Rectal smooth muscle tissue (tissue), 1 donor: ENCODE measurements at regions not wholly inside any gene's neighbourhood (a gene's known extent, or its start where the extent isn't known, plus 50 kb on each side); places are given as distances from the start of the nearest gene placed in this dataset.

ENCODE experiments used
- H3K27ac ChIP-seq: one replicate; pipeline ENCODE4 v1.7.0; 2013; ENCODE audit warnings: low read depth, low read length, inconsistent platforms
- H3K27me3 ChIP-seq: one replicate; pipeline ENCODE4 v1.7.0; 2013; ENCODE audit warnings: low read length; ENCODE audit not compliant: control insufficient read depth, insufficient read depth
- H3K36me3 ChIP-seq: one replicate; pipeline ENCODE4 v1.7.0; 2013; ENCODE audit warnings: low read length; ENCODE audit not compliant: control insufficient read depth, insufficient read depth
- H3K4me1 ChIP-seq: one replicate; pipeline ENCODE4 v1.7.0; 2013; ENCODE audit warnings: low read length; ENCODE audit not compliant: control insufficient read depth, insufficient read depth
- H3K4me3 ChIP-seq: one replicate; pipeline ENCODE4 v1.7.0; 2013; ENCODE audit warnings: low read length
- H3K9ac ChIP-seq: one replicate; pipeline ENCODE4 v1.7.0; 2013; ENCODE audit warnings: low read length

- no peaks in the 10 kb centered on the region for H3K27me3 ChIP-seq
- no peaks in the 10 kb centered on the region for H3K4me1 ChIP-seq
- no peak overlapping the region for H3K9ac ChIP-seq
- H3K27ac ChIP-seq = no peak overlapping the region
- H3K4me3 ChIP-seq = no peak overlapping the region
- H3K36me3 ChIP-seq = no peaks in the 10 kb centered on the region
Measured at GRCh38 chr3:18082551-18083272, 340.3 kb upstream of the TBC1D5 start.

- H3K27me3 ChIP-seq = no peaks in the 10 kb centered on the region
- H3K4me3 ChIP-seq = no peak overlapping the region
- no peaks in the 10 kb centered on the region for H3K36me3 ChIP-seq
- H3K9ac ChIP-seq = no peak overlapping the region
- no peaks in the 10 kb centered on the region for H3K4me1 ChIP-seq
- no peak overlapping the region for H3K27ac ChIP-seq
Measured at GRCh38 chr3:18080198-18080689, 337.8 kb upstream of the TBC1D5 start.

GRCh38 chr3:18079739-18080138, 337.3 kb upstream of the TBC1D5 start:
- Histone ChIP-seq H3K4me1 (no peaks in the 10 kb centered on the region), H3K27ac (no peak overlapping the region), H3K36me3 (no peaks in the 10 kb centered on the region), H3K9ac (no peak overlapping the region), H3K27me3 (no peaks in the 10 kb centered on the region), H3K4me3 (no peak overlapping the region)

- no peaks in the 10 kb centered on the region for H3K4me1 ChIP-seq
- no peak overlapping the region for H3K4me3 ChIP-seq
- no peak overlapping the region for H3K9ac ChIP-seq
- no peaks in the 10 kb centered on the region for H3K36me3 ChIP-seq
- no peak overlapping the region for H3K27ac ChIP-seq
- H3K27me3 ChIP-seq = no peaks in the 10 kb centered on the region
Measured at GRCh38 chr3:18079062-18079461, 336.6 kb upstream of the TBC1D5 start.

- H3K9ac ChIP-seq = no peak overlapping the region
- no peak overlapping the region for H3K4me3 ChIP-seq
- no peak overlapping the region for H3K27ac ChIP-seq
- no peaks in the 10 kb centered on the region for H3K36me3 ChIP-seq
- no peaks in the 10 kb centered on the region for H3K27me3 ChIP-seq
- H3K4me1 ChIP-seq = no peaks in the 10 kb centered on the region
Measured at GRCh38 chr3:18077128-18077840, 334.9 kb upstream of the TBC1D5 start.

- Histone ChIP-seq H3K4me1 (no peaks in the 10 kb centered on the region), H3K27ac (no peak overlapping the region), H3K4me3 (no peak overlapping the region), H3K27me3 (no peaks in the 10 kb centered on the region), H3K36me3 (no peaks in the 10 kb centered on the region), H3K9ac (no peak overlapping the region)
Measured at GRCh38 chr3:18076301-18076700, 333.9 kb upstream of the TBC1D5 start.

- no peak overlapping the region for H3K4me3 ChIP-seq
- no peaks in the 10 kb centered on the region for H3K36me3 ChIP-seq
- no peak overlapping the region for H3K27ac ChIP-seq
- no peaks in the 10 kb centered on the region for H3K4me1 ChIP-seq
- no peak overlapping the region for H3K9ac ChIP-seq
- H3K27me3 ChIP-seq = no peaks in the 10 kb centered on the region
Measured at GRCh38 chr3:18075799-18076198, 333.4 kb upstream of the TBC1D5 start.

- Histone ChIP-seq H3K4me1 (no peaks in the 10 kb centered on the region), H3K4me3 (no peak overlapping the region), H3K27me3 (no peaks in the 10 kb centered on the region), H3K9ac (no peak overlapping the region), H3K27ac (no peak overlapping the region), H3K36me3 (no peaks in the 10 kb centered on the region)
Measured at GRCh38 chr3:18071833-18072232, 329.4 kb upstream of the TBC1D5 start.

GRCh38 chr3:18070944-18071343, 328.5 kb upstream of the TBC1D5 start:
- Histone ChIP-seq H3K4me3 (no peak overlapping the region), H3K9ac (no peak overlapping the region), H3K36me3 (no peaks in the 10 kb centered on the region), H3K27ac (no peak overlapping the region), H3K27me3 (no peaks in the 10 kb centered on the region), H3K4me1 (no peaks in the 10 kb centered on the region)

GRCh38 chr3:18070231-18070630, 327.8 kb upstream of the TBC1D5 start:
- Histone ChIP-seq H3K4me3 (no peak overlapping the region), H3K36me3 (no peaks in the 10 kb centered on the region), H3K4me1 (no peaks in the 10 kb centered on the region), H3K27me3 (no peaks in the 10 kb centered on the region), H3K27ac (no peak overlapping the region), H3K9ac (no peak overlapping the region)

GRCh38 chr3:18069568-18069967, 327.1 kb upstream of the TBC1D5 start:
- no peak overlapping the region for H3K9ac ChIP-seq

GRCh38 chr3:18066899-18067582, 324.6 kb upstream of the TBC1D5 start:
- no peak overlapping the region for H3K4me3 ChIP-seq
- no peak overlapping the region for H3K27ac ChIP-seq
- no peaks in the 10 kb centered on the region for H3K27me3 ChIP-seq
- no peak overlapping the region for H3K9ac ChIP-seq
- H3K36me3 ChIP-seq = no peaks in the 10 kb centered on the region
- H3K4me1 ChIP-seq = no peaks in the 10 kb centered on the region

More at GRCh38 chr3:18069568-18069967, 327.1 kb upstream of the TBC1D5 start:
- H3K4me1 ChIP-seq = no peaks in the 10 kb centered on the region
- H3K27ac ChIP-seq = no peak overlapping the region
- H3K4me3 ChIP-seq = no peak overlapping the region
- H3K27me3 ChIP-seq = no peaks in the 10 kb centered on the region
- H3K36me3 ChIP-seq = no peaks in the 10 kb centered on the region
